HUES48 (cell line): ENCODE measurements at regions not wholly inside any gene's neighbourhood (a gene's known extent, or its start where the extent isn't known, plus 50 kb on each side); places are given as distances from the start of the nearest gene placed in this dataset.

ENCODE experiments used
- H3K27ac ChIP-seq: one replicate; pipeline ENCODE4 v1.7.0; 2013; ENCODE audit warnings: low read depth, low read length, inconsistent platforms
- H3K27me3 ChIP-seq: 2 replicates; pipeline ENCODE4 v1.6.1; 2013; ENCODE audit warnings: mild to moderate bottlenecking, low read length; ENCODE audit not compliant: control insufficient read depth, insufficient read depth
- H3K36me3 ChIP-seq: 2 replicates; pipeline ENCODE4 v1.6.1; 2013; ENCODE audit warnings: low read length; ENCODE audit not compliant: control insufficient read depth, insufficient read depth
- H3K4me1 ChIP-seq: 2 replicates; pipeline ENCODE4 v1.6.1; 2013; ENCODE audit warnings: mild to moderate bottlenecking, low read length; ENCODE audit not compliant: control insufficient read depth, insufficient read depth
- H3K4me3 ChIP-seq: 2 replicates; pipeline ENCODE4 v1.5.1; 2013; ENCODE audit warnings: mild to moderate bottlenecking, low read depth, low read length
- H3K9ac ChIP-seq: 2 replicates; pipeline ENCODE4 v1.6.1; 2013; ENCODE audit warnings: mild to moderate bottlenecking, low read depth, low read length, moderate library complexity
- H3K9me3 ChIP-seq: 2 replicates; pipeline ENCODE4 v1.6.1; 2013; ENCODE audit warnings: low read length; ENCODE audit not compliant: control insufficient read depth, insufficient read depth

GRCh38 chr16:50901062-50901461, 159.2 kb downstream of the CYLD start:
- Histone ChIP-seq H3K27ac (no peak overlapping the region), H3K27me3 (no peaks in the 10 kb centered on the region), H3K36me3 (no peaks in the 10 kb centered on the region)

DNA sequence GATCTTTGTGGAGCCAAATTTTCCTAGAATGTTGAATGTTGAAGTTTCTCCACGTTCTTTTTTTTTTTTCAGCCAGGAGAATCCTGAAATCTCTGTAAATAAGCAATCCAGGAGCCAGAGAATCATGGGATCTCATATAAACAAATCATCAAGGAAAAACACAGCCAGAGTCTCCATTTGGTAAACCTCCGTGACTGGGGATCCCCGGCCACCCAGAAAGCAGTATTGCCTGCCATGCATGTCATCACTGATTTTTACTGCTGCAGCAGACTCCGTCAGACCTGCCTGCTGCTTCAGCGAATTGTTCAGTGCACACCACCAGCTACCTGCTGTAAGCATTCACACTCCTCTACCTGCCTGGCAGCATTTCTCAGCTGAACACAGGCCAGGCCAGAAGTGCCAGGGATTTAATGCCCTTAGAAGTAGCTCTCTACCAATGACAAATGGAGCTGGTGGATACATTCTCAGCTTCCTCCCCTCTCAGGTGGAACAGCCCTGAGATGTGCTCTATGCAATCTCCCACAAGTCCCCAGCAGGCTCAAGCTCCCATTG, 158.6 kb downstream of the CYLD start:
- no peak overlapping the region for H3K4me3 ChIP-seq
- H3K9ac ChIP-seq = no peak overlapping the region
- no peaks in the 10 kb centered on the region for H3K9me3 ChIP-seq
- no peaks in the 10 kb centered on the region for H3K36me3 ChIP-seq
- no peak overlapping the region for H3K27ac ChIP-seq
- H3K4me1 ChIP-seq = no peaks in the 10 kb centered on the region
- H3K27me3 ChIP-seq = no peaks in the 10 kb centered on the region

More at GRCh38 chr16:50901062-50901461, 159.2 kb downstream of the CYLD start:
- no peak overlapping the region for H3K9ac ChIP-seq
- no peaks in the 10 kb centered on the region for H3K4me1 ChIP-seq
- no peaks in the 10 kb centered on the region for H3K9me3 ChIP-seq
- H3K4me3 ChIP-seq = no peak overlapping the region

- no peak overlapping the region for H3K27ac ChIP-seq
- no peaks in the 10 kb centered on the region for H3K9me3 ChIP-seq
- H3K4me3 ChIP-seq = no peak overlapping the region
- no peaks in the 10 kb centered on the region for H3K36me3 ChIP-seq
- no peaks in the 10 kb centered on the region for H3K4me1 ChIP-seq
- H3K9ac ChIP-seq = no peak overlapping the region
- no peaks in the 10 kb centered on the region for H3K27me3 ChIP-seq
Observed at GRCh38 chr16:50899951-50900350, 158.1 kb downstream of the CYLD start.

DNA sequence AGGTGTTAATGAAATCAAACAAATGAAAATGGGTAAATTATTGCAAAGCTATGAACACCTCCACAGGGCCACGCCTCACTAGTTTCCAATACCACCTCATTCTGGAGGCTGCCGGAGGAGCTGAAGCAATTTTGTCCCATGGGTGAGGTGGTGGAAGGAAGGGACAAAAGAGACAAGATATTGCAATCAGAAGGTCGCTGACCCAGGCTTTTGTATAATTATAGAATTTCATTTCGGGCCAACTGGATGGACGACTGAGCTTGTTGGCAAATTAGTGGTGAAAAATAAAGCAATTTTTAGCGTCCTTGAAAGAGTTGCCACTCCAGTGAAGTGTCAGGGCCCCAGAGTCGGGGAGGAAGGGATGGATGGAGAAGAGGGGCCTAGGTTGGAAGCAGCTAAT, 147.9 kb downstream of the CYLD start:
- Histone ChIP-seq H3K27ac (no peak overlapping the region), H3K4me3 (no peak overlapping the region), H3K9ac (no peak overlapping the region), H3K27me3 (0 out of 2 replicates have a peak, but pooled peaks cover 5% of the 10 kb centered on the region), H3K4me1 (no peaks in the 10 kb centered on the region; the same call in 1 of the 2 replicates), H3K9me3 (no peaks in the 10 kb centered on the region), H3K36me3 (no peaks in the 10 kb centered on the region)

- Histone ChIP-seq H3K27me3 (0 out of 2 replicates have a peak, but pooled peaks cover 5% of the 10 kb centered on the region), H3K4me1 (no peaks in the 10 kb centered on the region; the same call in 1 of the 2 replicates), H3K4me3 (no peak overlapping the region), H3K9me3 (no peaks in the 10 kb centered on the region), H3K27ac (no peak overlapping the region), H3K9ac (no peak overlapping the region), H3K36me3 (no peaks in the 10 kb centered on the region)
Observed at GRCh38 chr16:50889276-50889675, 147.4 kb downstream of the CYLD start.

DNA sequence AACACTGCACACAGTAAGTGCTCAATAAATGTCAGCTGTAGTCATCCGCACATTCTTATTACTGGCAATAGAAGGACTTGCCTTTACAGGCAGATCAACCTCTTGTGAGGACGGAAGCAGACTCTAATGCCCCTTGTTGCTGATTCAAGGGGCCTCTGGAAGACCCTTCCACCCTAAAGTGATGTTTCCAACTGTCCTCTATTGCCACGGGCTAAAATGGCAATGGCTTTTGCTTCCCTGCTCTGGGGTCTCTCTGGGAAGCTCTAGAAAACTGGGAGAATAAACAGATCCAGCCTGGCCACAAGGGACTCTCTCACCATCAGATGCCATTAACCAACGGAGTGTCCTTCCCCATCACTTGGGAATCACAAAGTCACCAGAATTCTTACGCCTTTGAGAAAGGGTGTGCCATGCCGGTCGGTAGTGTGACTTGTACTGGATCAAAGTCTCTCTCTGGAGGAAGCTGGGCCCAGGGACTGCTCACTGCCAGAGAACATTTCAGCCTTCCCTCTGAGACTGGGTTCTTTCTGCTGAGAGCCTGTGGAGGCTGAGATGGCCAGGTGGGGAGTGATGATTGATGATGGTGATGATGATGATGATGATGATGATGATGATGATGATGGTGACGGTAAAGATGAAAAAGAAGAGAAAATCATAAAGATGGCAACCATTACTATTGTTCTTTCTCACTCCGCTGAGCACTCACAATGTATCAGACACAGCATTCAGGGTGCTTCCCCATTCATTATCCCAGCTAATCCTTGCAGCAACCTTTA, 146.8 kb downstream of the CYLD start:
- no peak overlapping the region for H3K27ac ChIP-seq
- H3K36me3 ChIP-seq = no peaks in the 10 kb centered on the region
- no peak overlapping the region for H3K9ac ChIP-seq
- no peaks in the 10 kb centered on the region for H3K9me3 ChIP-seq
- 0 out of 2 replicates have a peak, but pooled peaks cover 5% of the 10 kb centered on the region for H3K27me3 ChIP-seq
- no peak overlapping the region for H3K4me3 ChIP-seq
- H3K4me1 ChIP-seq = no peaks in the 10 kb centered on the region; the same call in 1 of the 2 replicates

- H3K4me1 ChIP-seq = no peaks in the 10 kb centered on the region; the same call in 1 of the 2 replicates
- H3K36me3 ChIP-seq = no peaks in the 10 kb centered on the region
- H3K4me3 ChIP-seq = no peak overlapping the region
- no peak overlapping the region for H3K9ac ChIP-seq
- 0 out of 2 replicates have a peak, but pooled peaks cover 2% of the 10 kb centered on the region for H3K27me3 ChIP-seq
- H3K27ac ChIP-seq = no peak overlapping the region
- H3K9me3 ChIP-seq = no peaks in the 10 kb centered on the region
Observed at GRCh38 chr16:50887500-50888298, 145.8 kb downstream of the CYLD start.

- Histone ChIP-seq H3K27me3 (no peaks in the 10 kb centered on the region), H3K4me1 (peaks cover 4% of the 10 kb centered on the region; the same call in 1 of the 2 replicates), H3K4me3 (peak overlapping the region; percentile 24; the same call in 1 of the 2 replicates), H3K27ac (no peak overlapping the region), H3K9me3 (no peaks in the 10 kb centered on the region), H3K9ac (no peak overlapping the region), H3K36me3 (no peaks in the 10 kb centered on the region)
Observed at GRCh38 chr16:50884066-50884860, 142.4 kb downstream of the CYLD start.

- Histone ChIP-seq H3K36me3 (no peaks in the 10 kb centered on the region), H3K9ac (no peak overlapping the region), H3K27me3 (no peaks in the 10 kb centered on the region), H3K9me3 (no peaks in the 10 kb centered on the region), H3K4me1 (peaks cover 4% of the 10 kb centered on the region; the same call in 1 of the 2 replicates), H3K4me3 (no peak overlapping the region), H3K27ac (no peak overlapping the region)
Observed at GRCh38 chr16:50881956-50882355, 140.1 kb downstream of the CYLD start.

DNA sequence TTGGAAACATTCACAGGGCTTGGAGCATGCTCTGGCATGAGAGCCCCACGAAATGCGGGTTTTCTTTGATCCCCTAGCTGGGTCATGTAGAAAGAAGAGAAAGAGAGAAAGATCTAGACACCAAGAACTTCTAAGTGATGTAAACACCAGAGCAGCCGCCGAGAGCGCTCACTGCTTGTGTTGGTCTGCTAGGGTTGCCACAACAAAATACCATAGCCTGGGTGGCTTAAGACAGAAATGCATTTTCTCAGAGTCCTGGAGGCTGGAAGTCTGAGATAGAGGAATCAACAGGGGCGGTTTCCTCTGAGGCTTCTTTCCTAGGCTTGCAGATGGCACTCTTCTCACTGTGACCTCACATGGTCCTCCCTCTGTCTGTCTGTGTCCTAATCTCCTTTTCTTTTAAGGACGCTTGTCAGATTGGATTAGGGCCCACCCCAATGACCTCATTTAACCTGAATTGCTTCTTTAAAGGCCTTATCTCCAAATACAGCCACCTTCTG, 139.5 kb downstream of the CYLD start:
- H3K9me3 ChIP-seq = no peaks in the 10 kb centered on the region
- no peak overlapping the region for H3K9ac ChIP-seq
- no peak overlapping the region for H3K27ac ChIP-seq
- H3K4me1 ChIP-seq = peaks cover 4% of the 10 kb centered on the region; the same call in 1 of the 2 replicates
- H3K36me3 ChIP-seq = no peaks in the 10 kb centered on the region
- no peak overlapping the region for H3K4me3 ChIP-seq
- no peaks in the 10 kb centered on the region for H3K27me3 ChIP-seq
